NCI-H748 (cell line): ENCODE measurements at regions not wholly inside any gene's neighbourhood (a gene's known extent, or its start where the extent isn't known, plus 50 kb on each side); places are given as distances from the start of the nearest gene placed in this dataset.
A peak's percentile ranks its signal among the peaks of the same experiment; 100 is the strongest.

ENCODE experiments used
- DNase-seq: peaks from one replicate; lab custom pipeline; 2025; ENCODE audit not compliant: unreplicated experiment; lab: John Stamatoyannopoulos, UW

- peak; percentile 19 for DNase-seq
These were observed 903.8 kb upstream of the PCDH10 start for GRCh38 chr4:132245319-132245718.

- no peak for DNase-seq
These were observed 884.9 kb upstream of the PCDH10 start for GRCh38 chr4:132264176-132264575.

- DNase-seq, result peak; percentile 2
These were observed 882.7 kb upstream of the PCDH10 start for GRCh38 chr4:132266374-132266773.

- no peak for DNase-seq
These were observed 881.8 kb upstream of the PCDH10 start for GRCh38 chr4:132267321-132267720.

GRCh38 chr4:132269303-132269990 is 879.6 kb upstream of the PCDH10 start:
- no peak for DNase-seq

GRCh38 chr4:132275583-132276121 is 873.4 kb upstream of the PCDH10 start:
- DNase-seq, result no peak

- peak; percentile 3 for DNase-seq
These were observed 872.9 kb upstream of the PCDH10 start for GRCh38 chr4:132276185-132276584.

- no peak for DNase-seq
These were observed 872.1 kb upstream of the PCDH10 start for GRCh38 chr4:132276989-132277388.

- DNase-seq, result no peak
These were observed 867.4 kb upstream of the PCDH10 start for GRCh38 chr4:132281733-132282132.

GRCh38 chr4:132284910-132285426 is 864.1 kb upstream of the PCDH10 start:
- peak; percentile 13 for DNase-seq

GRCh38 chr4:132297346-132297745 is 851.7 kb upstream of the PCDH10 start:
- DNase-seq, result peak; percentile 72

- DNase-seq, result no peak
These were observed 849.3 kb upstream of the PCDH10 start for GRCh38 chr4:132299841-132300240.

- DNase-seq, result no peak
These were observed 836.6 kb upstream of the PCDH10 start for GRCh38 chr4:132312521-132312920.

- no peak for DNase-seq
These were observed 835.2 kb upstream of the PCDH10 start for GRCh38 chr4:132313852-132314251.

- no peak for DNase-seq
These were observed 832.4 kb upstream of the PCDH10 start for GRCh38 chr4:132316738-132317137.

- no peak for DNase-seq
These were observed 831.2 kb upstream of the PCDH10 start for GRCh38 chr4:132317923-132318322.

- DNase-seq, result no peak
These were observed 820.3 kb upstream of the PCDH10 start for GRCh38 chr4:132328761-132329160.

- DNase-seq, result no peak
These were observed 818.1 kb upstream of the PCDH10 start for GRCh38 chr4:132330994-132331393.

GRCh38 chr4:132332932-132333723 is 816.0 kb upstream of the PCDH10 start:
- DNase-seq, result no peak

GRCh38 chr4:132333724-132334047 is 815.4 kb upstream of the PCDH10 start:
- no peak for DNase-seq

GRCh38 chr4:132334081-132334480 is 815.0 kb upstream of the PCDH10 start:
- no peak for DNase-seq
